ENCODE measurements at regions not wholly inside any gene's neighbourhood (a gene's known extent, or its start where the extent isn't known, plus 50 kb on each side); places are given as distances from the start of the nearest gene placed in this dataset.

- H3K4me1 ChIP-seq (ENCODE audit: control insufficient read depth, insufficient read depth, low read length) = no peaks in the 10 kb centered on the region
- H3K36me3 ChIP-seq (ENCODE audit: control insufficient read depth, insufficient read depth, low read length) = no peaks in the 10 kb centered on the region
- H3K27me3 ChIP-seq (ENCODE audit: control insufficient read depth, insufficient read depth, low read length) = no peaks in the 10 kb centered on the region
- no peak overlapping the region for H3K27ac ChIP-seq (ENCODE audit: low read depth, low read length)
- H3K4me3 ChIP-seq (ENCODE audit: low read length) = no peak overlapping the region
- no peak overlapping the region for H3K9ac ChIP-seq (ENCODE audit: low read length)
Observed at GRCh38 chr5:168110384-168110783, 181.1 kb upstream of the WWC1 start.

DNA sequence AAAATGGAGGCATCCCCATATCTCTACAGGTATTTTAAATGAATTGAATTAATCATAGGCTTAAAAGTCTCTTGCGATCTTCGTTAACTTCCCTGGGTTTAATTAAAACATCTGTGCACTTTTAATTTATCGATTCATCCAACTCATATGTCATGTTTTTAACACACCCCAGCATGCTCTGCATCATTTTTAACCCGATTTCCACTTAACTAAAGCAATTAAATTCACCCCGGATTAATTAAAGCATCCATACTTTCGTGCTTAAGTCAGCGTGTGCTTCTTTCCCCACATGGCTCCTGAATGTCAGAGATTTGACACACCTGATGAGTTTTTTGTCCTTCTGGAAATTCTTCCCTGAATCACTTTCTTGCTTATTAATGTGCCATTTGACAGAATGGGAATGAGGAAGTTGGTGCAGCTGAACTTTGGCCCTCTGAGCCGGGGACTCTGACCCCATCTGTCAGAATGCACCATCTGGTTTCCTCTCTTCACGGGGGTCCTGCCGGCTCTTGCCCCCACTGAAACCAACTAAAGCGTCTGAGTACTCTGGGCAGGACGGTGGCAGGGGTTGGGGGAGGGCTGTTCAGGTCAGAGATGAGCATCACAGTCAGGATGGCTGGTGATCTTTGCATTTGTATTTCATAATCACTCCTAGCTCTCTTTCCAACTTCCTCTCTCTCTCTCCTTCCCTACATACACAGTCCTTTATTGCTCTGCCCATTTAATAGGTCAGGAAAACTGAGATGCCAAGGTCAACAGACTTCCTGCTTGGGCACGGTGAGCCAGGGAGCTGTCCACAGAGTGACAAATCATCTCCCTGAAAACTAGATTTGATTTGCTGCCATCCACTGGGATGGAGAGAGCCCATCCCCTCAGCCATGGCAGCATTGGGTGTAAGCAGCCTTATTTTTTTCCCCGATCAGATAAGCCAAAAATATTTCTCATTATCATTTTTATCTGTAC is 180.3 kb upstream of the WWC1 start:
- Histone ChIP-seq H3K4me1 (ENCODE audit: control insufficient read depth, insufficient read depth, low read length) (no peaks in the 10 kb centered on the region), H3K27me3 (ENCODE audit: control insufficient read depth, insufficient read depth, low read length) (no peaks in the 10 kb centered on the region), H3K4me3 (ENCODE audit: low read length) (no peak overlapping the region), H3K36me3 (ENCODE audit: control insufficient read depth, insufficient read depth, low read length) (no peaks in the 10 kb centered on the region), H3K27ac (ENCODE audit: low read depth, low read length) (no peak overlapping the region), H3K9ac (ENCODE audit: low read length) (no peak overlapping the region)

GRCh38 chr5:168114444-168115017 is 176.9 kb upstream of the WWC1 start:
- no peaks in the 10 kb centered on the region for H3K27me3 ChIP-seq (ENCODE audit: control insufficient read depth, insufficient read depth, low read length)
- no peaks in the 10 kb centered on the region for H3K36me3 ChIP-seq (ENCODE audit: control insufficient read depth, insufficient read depth, low read length)
- no peak overlapping the region for H3K9ac ChIP-seq (ENCODE audit: low read length)
- H3K4me3 ChIP-seq (ENCODE audit: low read length) = no peak overlapping the region
- H3K4me1 ChIP-seq (ENCODE audit: control insufficient read depth, insufficient read depth, low read length) = no peaks in the 10 kb centered on the region
- H3K27ac ChIP-seq (ENCODE audit: low read depth, low read length) = no peak overlapping the region

DNA sequence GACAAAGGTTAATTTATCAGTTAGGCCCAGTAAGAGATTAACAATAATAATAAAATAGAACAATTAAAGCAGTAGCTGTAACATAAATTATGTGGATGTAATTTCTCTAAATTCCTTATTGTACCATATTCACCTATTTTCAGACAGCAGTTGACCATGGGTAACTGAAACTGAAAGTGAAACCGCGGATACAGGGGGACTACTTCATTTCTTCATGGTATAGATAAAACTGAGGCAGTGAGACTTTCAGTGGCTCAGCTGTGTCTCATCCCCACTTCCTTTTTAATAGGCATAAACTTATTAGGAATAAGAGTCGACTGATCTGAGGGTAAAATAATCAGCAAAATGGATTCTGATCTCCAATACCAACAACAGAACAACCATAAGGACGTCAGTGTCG is 174.0 kb upstream of the WWC1 start:
- Histone ChIP-seq H3K4me3 (ENCODE audit: low read length) (no peak overlapping the region), H3K4me1 (ENCODE audit: control insufficient read depth, insufficient read depth, low read length) (no peaks in the 10 kb centered on the region), H3K36me3 (ENCODE audit: control insufficient read depth, insufficient read depth, low read length) (no peaks in the 10 kb centered on the region), H3K27me3 (ENCODE audit: control insufficient read depth, insufficient read depth, low read length) (no peaks in the 10 kb centered on the region), H3K9ac (ENCODE audit: low read length) (no peak overlapping the region), H3K27ac (ENCODE audit: low read depth, low read length) (no peak overlapping the region)

- H3K27me3 ChIP-seq (ENCODE audit: control insufficient read depth, insufficient read depth, low read length) = no peaks in the 10 kb centered on the region
Observed at GRCh38 chr5:168118042-168118668, 173.3 kb upstream of the WWC1 start.

GRCh38 chr5:168120401-168121137 is 170.9 kb upstream of the WWC1 start:
- Histone ChIP-seq H3K27me3 (ENCODE audit: control insufficient read depth, insufficient read depth, low read length) (no peaks in the 10 kb centered on the region), H3K4me1 (ENCODE audit: control insufficient read depth, insufficient read depth, low read length) (no peaks in the 10 kb centered on the region), H3K4me3 (ENCODE audit: low read length) (no peak overlapping the region), H3K9ac (ENCODE audit: low read length) (no peak overlapping the region), H3K27ac (ENCODE audit: low read depth, low read length) (no peak overlapping the region), H3K36me3 (ENCODE audit: control insufficient read depth, insufficient read depth, low read length) (no peaks in the 10 kb centered on the region)

More at GRCh38 chr5:168118042-168118668, 173.3 kb upstream of the WWC1 start:
- Histone ChIP-seq H3K9ac (ENCODE audit: low read length) (no peak overlapping the region), H3K27ac (ENCODE audit: low read depth, low read length) (no peak overlapping the region), H3K4me3 (ENCODE audit: low read length) (no peak overlapping the region), H3K36me3 (ENCODE audit: control insufficient read depth, insufficient read depth, low read length) (no peaks in the 10 kb centered on the region), H3K4me1 (ENCODE audit: control insufficient read depth, insufficient read depth, low read length) (no peaks in the 10 kb centered on the region)

GRCh38 chr5:168121138-168121494 is 170.3 kb upstream of the WWC1 start:
- H3K36me3 ChIP-seq (ENCODE audit: control insufficient read depth, insufficient read depth, low read length) = no peaks in the 10 kb centered on the region
- H3K4me1 ChIP-seq (ENCODE audit: control insufficient read depth, insufficient read depth, low read length) = no peaks in the 10 kb centered on the region
- H3K27ac ChIP-seq (ENCODE audit: low read depth, low read length) = no peak overlapping the region
- no peak overlapping the region for H3K4me3 ChIP-seq (ENCODE audit: low read length)
- H3K9ac ChIP-seq (ENCODE audit: low read length) = no peak overlapping the region
- H3K27me3 ChIP-seq (ENCODE audit: control insufficient read depth, insufficient read depth, low read length) = no peaks in the 10 kb centered on the region

DNA sequence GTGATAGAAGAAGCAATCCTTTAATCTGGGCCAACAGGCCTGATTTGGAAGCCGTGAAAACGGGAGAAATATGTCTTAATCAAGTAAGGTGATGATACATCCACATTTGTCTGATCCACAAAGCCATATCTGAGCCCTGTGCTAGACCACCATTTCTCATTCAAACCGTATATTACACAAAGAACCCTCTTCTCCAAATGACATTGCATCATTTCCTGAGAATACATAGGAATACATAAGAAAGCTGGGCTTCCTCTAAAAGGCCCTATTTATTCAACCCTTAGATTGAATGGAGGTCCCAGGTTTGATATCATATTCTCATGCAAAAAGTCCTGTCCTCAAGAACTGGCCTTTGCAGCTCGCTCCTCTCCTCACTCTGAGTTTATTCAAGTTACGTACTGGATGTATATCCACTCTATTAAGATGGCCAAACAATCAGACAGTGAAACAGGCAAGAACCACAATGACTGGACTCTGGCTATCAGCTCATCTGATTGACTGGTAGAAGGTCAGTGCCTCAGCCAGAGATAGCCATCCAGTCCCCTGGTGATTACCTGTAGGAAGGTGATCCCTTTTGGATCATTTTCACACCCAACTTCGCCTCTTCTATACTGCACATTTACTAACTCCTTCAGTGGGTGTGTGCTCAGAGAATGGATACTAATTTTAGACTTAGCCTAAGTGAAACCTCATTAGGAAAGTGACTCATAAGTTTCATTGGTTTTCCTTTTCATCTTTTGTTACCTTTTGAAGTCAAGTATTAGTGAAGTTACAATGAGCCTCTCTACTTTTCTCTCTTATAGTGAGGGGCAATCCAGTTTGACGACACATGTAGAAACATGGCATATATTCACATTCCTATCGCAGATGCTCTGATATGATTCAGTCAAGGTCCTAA is 167.6 kb upstream of the WWC1 start:
- no peaks in the 10 kb centered on the region for H3K4me1 ChIP-seq (ENCODE audit: control insufficient read depth, insufficient read depth, low read length)
- no peaks in the 10 kb centered on the region for H3K27me3 ChIP-seq (ENCODE audit: control insufficient read depth, insufficient read depth, low read length)
- no peak overlapping the region for H3K27ac ChIP-seq (ENCODE audit: low read depth, low read length)
- no peaks in the 10 kb centered on the region for H3K36me3 ChIP-seq (ENCODE audit: control insufficient read depth, insufficient read depth, low read length)
- no peak overlapping the region for H3K9ac ChIP-seq (ENCODE audit: low read length)
- no peak overlapping the region for H3K4me3 ChIP-seq (ENCODE audit: low read length)

DNA sequence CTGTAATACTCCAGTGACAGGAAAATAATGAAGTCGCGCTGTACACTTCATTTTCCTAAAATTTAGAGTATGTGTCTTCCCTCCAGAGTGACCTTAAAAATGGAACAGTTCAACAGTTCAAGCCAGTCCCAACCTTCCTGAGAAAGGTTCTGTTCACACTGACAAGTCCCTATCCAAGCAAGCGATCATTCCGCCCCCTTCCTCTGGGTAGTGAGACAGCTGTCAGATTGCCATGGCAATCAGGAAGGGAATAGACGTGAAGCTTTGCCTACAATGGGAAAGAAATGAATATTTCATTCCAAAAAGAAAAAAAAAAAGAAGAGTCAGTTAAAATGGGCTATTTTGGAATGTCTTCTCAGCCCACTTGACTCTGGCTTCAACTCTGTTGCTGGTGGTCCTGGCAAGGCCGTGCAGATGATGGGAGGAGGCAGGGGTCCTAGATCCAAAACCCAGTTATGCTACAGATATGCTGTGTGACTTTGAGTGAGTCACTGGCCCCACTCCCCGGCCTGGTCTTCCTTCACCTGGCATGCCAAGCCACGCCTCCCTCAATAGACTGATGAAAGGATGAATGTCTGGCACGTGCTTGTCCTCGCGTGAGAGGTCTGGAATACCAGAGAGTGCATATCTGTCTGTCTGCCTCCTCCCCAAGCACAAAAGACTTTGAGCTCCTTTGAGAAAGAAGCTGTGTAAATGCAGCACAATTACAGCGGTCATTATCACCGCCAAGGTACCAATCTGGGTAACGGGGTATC is 165.8 kb upstream of the WWC1 start:
- Histone ChIP-seq H3K36me3 (ENCODE audit: control insufficient read depth, insufficient read depth, low read length) (no peaks in the 10 kb centered on the region), H3K27me3 (ENCODE audit: control insufficient read depth, insufficient read depth, low read length) (no peaks in the 10 kb centered on the region), H3K4me1 (ENCODE audit: control insufficient read depth, insufficient read depth, low read length) (no peaks in the 10 kb centered on the region), H3K4me3 (ENCODE audit: low read length) (no peak overlapping the region), H3K27ac (ENCODE audit: low read depth, low read length) (no peak overlapping the region), H3K9ac (ENCODE audit: low read length) (no peak overlapping the region)

GRCh38 chr5:168126606-168127005 is 164.8 kb upstream of the WWC1 start:
- no peak overlapping the region for H3K4me3 ChIP-seq (ENCODE audit: low read length)
- H3K9ac ChIP-seq (ENCODE audit: low read length) = no peak overlapping the region
- H3K4me1 ChIP-seq (ENCODE audit: control insufficient read depth, insufficient read depth, low read length) = no peaks in the 10 kb centered on the region
- no peak overlapping the region for H3K27ac ChIP-seq (ENCODE audit: low read depth, low read length)
- H3K36me3 ChIP-seq (ENCODE audit: control insufficient read depth, insufficient read depth, low read length) = no peaks in the 10 kb centered on the region
- no peaks in the 10 kb centered on the region for H3K27me3 ChIP-seq (ENCODE audit: control insufficient read depth, insufficient read depth, low read length)

- Histone ChIP-seq H3K27me3 (ENCODE audit: control insufficient read depth, insufficient read depth, low read length) (no peaks in the 10 kb centered on the region), H3K4me1 (ENCODE audit: control insufficient read depth, insufficient read depth, low read length) (no peaks in the 10 kb centered on the region), H3K27ac (ENCODE audit: low read depth, low read length) (no peak overlapping the region), H3K36me3 (ENCODE audit: control insufficient read depth, insufficient read depth, low read length) (no peaks in the 10 kb centered on the region), H3K9ac (ENCODE audit: low read length) (no peak overlapping the region), H3K4me3 (ENCODE audit: low read length) (no peak overlapping the region)
Observed at GRCh38 chr5:168128111-168128510, 163.3 kb upstream of the WWC1 start.

Measured in rectal smooth muscle tissue (tissue), 1 donor.